Ureter (tissue), 1 donor: ENCODE measurements at regions not wholly inside any gene's neighbourhood (a gene's known extent, or its start where the extent isn't known, plus 50 kb on each side); places are given as distances from the start of the nearest gene placed in this dataset.

Source experiments
- DNase-seq: peaks from one replicate; pipeline ENCODE4 v3.0.0-alpha.2; 2020; ENCODE audit warnings: low spot score
- donor health status: DM: yes; HTN: yes; CAD: no.

GRCh38 chr5:89302102-89302891, 419.3 kb upstream of the MEF2C start:
- no peak for DNase-seq

- no peak for DNase-seq
These were observed 418.5 kb upstream of the MEF2C start for GRCh38 chr5:89301321-89302025.

GRCh38 chr5:89300426-89300970, 417.5 kb upstream of the MEF2C start:
- DNase-seq: no peak

GRCh38 chr5:89299998-89300397, 417.0 kb upstream of the MEF2C start:
- DNase-seq: no peak

- no peak for DNase-seq
These were observed 414.1 kb upstream of the MEF2C start for GRCh38 chr5:89297066-89297465.

- DNase-seq: no peak
These were observed 410.8 kb upstream of the MEF2C start for GRCh38 chr5:89293810-89294209.

- DNase-seq: no peak
These were observed 409.5 kb upstream of the MEF2C start for GRCh38 chr5:89292487-89292886.

- no peak for DNase-seq
These were observed 406.6 kb upstream of the MEF2C start for GRCh38 chr5:89289604-89290003.

GRCh38 chr5:89287964-89288363, 405.0 kb upstream of the MEF2C start:
- DNase-seq: no peak

- DNase-seq: no peak
These were observed 403.3 kb upstream of the MEF2C start for GRCh38 chr5:89286320-89286719.

- DNase-seq: no peak
These were observed 400.9 kb upstream of the MEF2C start for GRCh38 chr5:89283728-89284493.

- DNase-seq: no peak
These were observed 399.8 kb upstream of the MEF2C start for GRCh38 chr5:89282554-89283510.

GRCh38 chr5:89281766-89282553, 399.0 kb upstream of the MEF2C start:
- no peak for DNase-seq

- DNase-seq: no peak
These were observed 398.2 kb upstream of the MEF2C start for GRCh38 chr5:89281211-89281610.

- no peak for DNase-seq
These were observed 397.4 kb upstream of the MEF2C start for GRCh38 chr5:89280103-89281037.

- no peak for DNase-seq
These were observed 396.5 kb upstream of the MEF2C start for GRCh38 chr5:89279391-89280036.

- DNase-seq: no peak
These were observed 394.8 kb upstream of the MEF2C start for GRCh38 chr5:89277816-89278215.

GRCh38 chr5:89276566-89277305, 393.8 kb upstream of the MEF2C start:
- DNase-seq: no peak
